GM03348 (cell line): ENCODE measurements at regions not wholly inside any gene's neighbourhood (a gene's known extent, or its start where the extent isn't known, plus 50 kb on each side); places are given as distances from the start of the nearest gene placed in this dataset.

Experiments
- DNase-seq: peaks from one replicate; pipeline ENCODE4 v3.0.0; 2012; ENCODE audit warnings: low spot score

GRCh38 chr11:95353706-95354105, 122.7 kb upstream of the SESN3 start:
- DNase-seq = no peak

GRCh38 chr11:95352733-95353346, 121.8 kb upstream of the SESN3 start:
- no peak for DNase-seq

GRCh38 chr11:95349345-95349942, 118.4 kb upstream of the SESN3 start:
- no peak for DNase-seq

GRCh38 chr11:95346265-95346664, 115.3 kb upstream of the SESN3 start:
- no peak for DNase-seq

- no peak for DNase-seq
Observed at GRCh38 chr11:95345651-95346050, 114.6 kb upstream of the SESN3 start.

GRCh38 chr11:95344932-95345642, 114.1 kb upstream of the SESN3 start:
- DNase-seq = no peak

GRCh38 chr11:95341221-95341620, 110.2 kb upstream of the SESN3 start:
- DNase-seq = peak; percentile 38

- no peak for DNase-seq
Observed at GRCh38 chr11:95339086-95339901, 108.3 kb upstream of the SESN3 start.

- DNase-seq = no peak
Observed at GRCh38 chr11:95338430-95338991, 107.5 kb upstream of the SESN3 start.

- DNase-seq = no peak
Observed at GRCh38 chr11:95337972-95338429, 107.0 kb upstream of the SESN3 start.

GRCh38 chr11:95337175-95337957, 106.4 kb upstream of the SESN3 start:
- DNase-seq = peak; percentile 59

GRCh38 chr11:95335989-95336388, 105.0 kb upstream of the SESN3 start:
- no peak for DNase-seq

GRCh38 chr11:95331161-95331560, 100.2 kb upstream of the SESN3 start:
- DNase-seq = no peak

GRCh38 chr11:95330302-95330701, 99.3 kb upstream of the SESN3 start:
- DNase-seq = no peak

GRCh38 chr11:95327273-95327948, 96.4 kb upstream of the SESN3 start:
- DNase-seq = no peak

GRCh38 chr11:95325777-95326258, 94.8 kb upstream of the SESN3 start:
- DNase-seq = no peak

GRCh38 chr11:95324826-95325225, 93.8 kb upstream of the SESN3 start:
- DNase-seq = no peak

GRCh38 chr11:95322539-95322938, 91.5 kb upstream of the SESN3 start:
- DNase-seq = peak; percentile 73

GRCh38 chr11:95318498-95318897, 87.5 kb upstream of the SESN3 start:
- no peak for DNase-seq

- no peak for DNase-seq
Observed at GRCh38 chr11:95308512-95309035, 77.6 kb upstream of the SESN3 start.
